Stimulated activated CD4-positive, alpha-beta T cell treated with anti-CD3 and anti-CD28 coated beads, Interleukin-1b, Interleukin-23, amount 100 ng/mL, for 48 hours (primary cell): ENCODE measurements at regions not wholly inside any gene's neighbourhood (a gene's known extent, or its start where the extent isn't known, plus 50 kb on each side); places are given as distances from the start of the nearest gene placed in this dataset.
A peak's percentile ranks its signal among the peaks of the same experiment; 100 is the strongest.
"Not testable (repeated sequence)": the region's sequence is repeated elsewhere in the genome, so short reads cannot be mapped to it uniquely, and the experiment has no call there.

ENCODE experiments used
- DNase-seq: peaks from one replicate; pipeline ENCODE4 v3.0.0-alpha.2; 2020

DNA sequence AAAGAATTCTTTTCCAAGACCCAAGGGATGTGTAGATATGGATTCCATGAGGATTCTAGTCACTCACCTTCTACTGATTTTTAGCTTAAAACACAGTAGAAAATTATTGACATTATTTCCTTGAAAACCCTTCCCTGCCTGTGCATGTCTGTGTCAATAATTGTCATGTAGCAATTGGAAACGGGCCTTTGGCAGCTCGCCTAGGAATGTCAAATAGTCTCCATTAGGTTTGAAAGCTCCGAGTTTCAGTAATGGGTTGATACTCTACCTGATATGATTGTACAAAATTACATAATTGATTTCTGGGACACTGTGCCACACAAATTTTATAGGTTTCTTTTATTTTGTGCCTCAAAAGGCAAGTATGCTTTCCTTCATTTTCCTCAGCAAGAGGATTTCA lies 515.2 kb upstream of the ARID1B start:
- no peak for DNase-seq

DNA sequence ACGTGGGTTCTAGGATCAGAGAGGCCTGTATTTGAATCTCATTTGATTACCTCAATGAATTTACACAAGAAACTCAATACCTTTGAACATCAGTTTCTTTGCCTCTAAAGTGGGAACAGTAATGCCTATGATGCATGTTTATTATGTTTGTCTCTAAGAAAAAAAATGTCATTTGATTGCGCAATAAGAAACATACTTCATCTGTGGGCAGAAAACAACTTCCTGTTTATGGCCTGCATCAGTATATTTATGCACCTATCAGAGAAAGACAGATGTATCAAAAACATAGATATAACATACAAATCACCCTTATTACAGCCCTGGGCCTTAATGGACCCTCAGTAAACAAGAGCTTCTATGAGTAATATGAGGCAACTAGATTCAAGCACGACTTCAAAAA lies 516.4 kb upstream of the ARID1B start:
- no peak for DNase-seq

- DNase-seq: no peak
Observed at GRCh38 chr6:156258981-156259380, 518.2 kb upstream of the ARID1B start.

DNA sequence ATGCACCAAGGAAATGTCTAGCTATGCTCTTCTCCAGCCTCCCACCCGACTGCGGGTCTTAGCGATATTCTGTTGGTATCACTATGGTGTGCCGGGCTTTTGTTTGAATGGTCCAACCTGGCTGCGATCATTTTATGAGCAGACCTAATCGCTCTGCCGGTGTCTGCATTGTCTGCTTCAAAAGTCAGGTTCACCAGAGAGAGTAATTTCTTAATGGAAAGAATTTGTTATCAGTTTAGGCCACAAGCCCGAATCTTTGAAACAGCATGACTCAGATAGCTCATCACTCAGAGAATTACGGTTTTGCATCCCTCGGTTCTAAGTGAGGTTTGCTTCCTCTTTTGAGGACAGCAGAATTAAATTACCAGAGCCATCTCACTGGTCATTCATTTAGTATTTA lies 521.0 kb upstream of the ARID1B start:
- no peak for DNase-seq

- no peak for DNase-seq
Observed at GRCh38 chr6:156254240-156254639, 522.9 kb upstream of the ARID1B start.

- DNase-seq: peak; percentile 53
Observed at GRCh38 chr6:156250593-156250992, 526.6 kb upstream of the ARID1B start.

DNA sequence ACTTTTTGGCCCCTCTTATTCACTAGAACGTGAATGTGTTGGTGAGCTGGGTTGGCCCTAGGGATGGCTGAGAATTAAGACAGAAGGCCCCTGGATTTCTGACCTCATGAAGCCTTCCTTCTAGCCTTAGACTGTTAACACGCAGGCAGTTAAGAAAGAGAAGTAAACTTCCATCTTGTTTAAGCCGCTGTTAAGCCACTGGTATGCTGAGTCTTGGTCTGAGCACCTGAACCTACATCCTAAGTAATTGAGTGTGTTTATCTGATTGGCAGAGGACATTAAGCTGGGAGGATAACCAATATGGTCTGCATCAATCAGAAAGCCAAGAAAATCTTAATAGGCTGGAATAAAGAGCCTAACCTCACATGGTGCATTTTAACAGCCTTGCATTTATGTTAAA lies 535.0 kb upstream of the ARID1B start:
- DNase-seq: no peak

DNA sequence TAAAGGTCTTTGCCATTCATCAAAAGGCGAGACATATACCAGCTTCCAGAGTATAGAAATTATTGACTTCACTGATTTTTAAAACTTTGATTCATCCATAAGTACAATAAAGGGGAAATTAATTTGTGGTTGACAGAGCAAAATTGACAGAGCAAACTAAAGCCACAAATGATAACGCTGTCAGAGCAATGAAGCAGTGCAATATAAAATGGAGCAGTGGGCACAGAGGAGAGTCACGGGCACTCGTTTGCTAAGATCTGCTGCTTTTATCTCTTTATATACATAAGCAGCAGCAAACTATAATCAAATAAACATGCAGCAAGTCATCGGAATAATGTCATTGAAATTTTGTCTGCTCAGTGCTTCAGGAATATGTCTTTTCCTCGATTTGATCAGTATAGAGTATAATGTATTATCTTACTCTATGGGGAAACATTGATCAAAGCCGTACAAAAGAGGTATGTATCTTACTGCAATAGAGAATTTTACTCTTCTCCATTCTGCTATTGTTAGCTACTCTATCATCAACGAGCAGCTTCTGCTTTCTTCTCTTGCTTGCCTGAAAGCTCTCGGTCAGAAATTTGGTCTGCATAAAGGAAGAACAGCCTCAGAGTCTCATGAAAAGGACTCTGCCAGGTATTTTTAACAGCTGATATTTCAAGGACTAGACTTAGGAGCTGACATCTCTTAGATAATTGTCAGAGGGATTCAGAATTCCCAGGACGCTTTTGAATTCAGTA lies 546.0 kb upstream of the ARID1B start:
- DNase-seq: no peak

DNA sequence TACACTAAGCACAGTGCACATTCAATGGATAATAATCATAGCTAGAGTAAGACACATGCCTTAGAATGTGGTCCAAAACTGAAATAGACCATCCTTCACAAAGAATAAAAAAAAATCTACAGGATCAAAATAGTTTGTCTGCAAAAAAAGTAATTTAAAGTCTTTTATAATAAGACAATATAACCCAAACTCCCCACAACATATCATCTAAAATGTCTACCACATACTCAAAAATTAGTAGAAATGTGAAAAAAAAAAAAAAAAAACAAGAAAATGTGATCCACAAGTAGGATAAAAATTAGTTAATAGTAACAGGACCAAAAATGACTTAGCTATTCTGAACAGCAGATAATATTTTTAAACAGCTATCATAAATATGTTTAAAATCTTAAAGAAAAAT lies 557.2 kb upstream of the ARID1B start:
- no peak for DNase-seq

DNA sequence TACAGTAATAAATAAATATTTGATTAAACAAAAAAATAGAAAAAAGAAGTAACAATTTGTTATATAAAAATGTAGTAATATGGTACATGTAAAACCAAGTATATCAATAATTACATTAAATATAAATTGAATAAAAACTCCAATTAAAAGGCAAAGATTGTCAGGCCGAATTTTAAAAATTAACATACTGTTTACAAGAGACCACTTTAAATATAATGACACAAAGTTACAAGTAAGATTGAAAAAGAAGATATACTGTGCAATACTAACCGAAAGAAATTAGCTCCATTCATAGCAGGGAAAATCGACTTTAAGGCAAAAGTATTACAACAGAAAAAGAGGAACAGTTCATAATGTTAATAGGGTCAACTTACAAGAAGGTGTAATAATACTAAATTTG lies 571.5 kb upstream of the ARID1B start:
- no peak for DNase-seq

- no peak for DNase-seq
Observed at GRCh38 chr6:156199182-156199581, 578.0 kb upstream of the ARID1B start.

GRCh38 chr6:156197513-156197912 lies 579.7 kb upstream of the ARID1B start:
- DNase-seq: no peak

DNA sequence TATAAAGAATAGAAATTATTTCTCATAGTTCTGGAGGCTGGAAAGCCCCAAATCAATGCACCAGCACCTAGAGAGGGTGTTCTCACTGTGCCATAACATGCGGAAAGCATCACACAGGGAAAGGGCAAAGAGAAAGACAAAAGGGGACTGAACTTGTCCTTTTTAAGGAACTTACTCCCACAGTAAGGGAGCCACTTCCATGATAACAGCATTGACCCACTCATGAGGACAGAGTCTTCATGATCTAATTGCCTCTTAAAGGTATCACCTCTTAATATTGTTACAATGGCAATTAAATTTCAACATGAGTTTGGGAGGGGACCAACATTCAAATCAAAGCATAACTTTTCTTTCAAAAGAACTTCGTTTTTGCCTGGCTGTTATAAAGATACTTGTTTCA lies 582.2 kb upstream of the ARID1B start:
- DNase-seq: no peak

DNA sequence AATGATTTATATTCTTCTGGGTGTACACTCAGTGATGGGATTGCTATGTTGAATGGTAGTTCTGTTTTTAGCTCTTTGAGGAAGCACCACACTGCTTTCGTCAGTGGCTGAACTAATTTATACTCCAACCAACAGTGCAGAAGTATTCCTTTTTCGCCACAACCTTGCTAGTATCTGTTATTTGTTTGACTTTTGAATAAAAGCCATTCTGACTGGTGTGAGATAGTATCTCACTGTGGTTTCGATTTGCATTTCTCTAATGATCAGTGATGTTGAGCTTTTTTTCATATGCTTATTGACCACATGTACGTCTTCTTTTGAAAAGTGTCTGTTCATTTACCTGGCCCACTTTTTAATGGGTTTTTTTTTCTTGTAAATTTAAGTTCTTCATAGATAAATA lies 583.8 kb upstream of the ARID1B start:
- no peak for DNase-seq

DNA sequence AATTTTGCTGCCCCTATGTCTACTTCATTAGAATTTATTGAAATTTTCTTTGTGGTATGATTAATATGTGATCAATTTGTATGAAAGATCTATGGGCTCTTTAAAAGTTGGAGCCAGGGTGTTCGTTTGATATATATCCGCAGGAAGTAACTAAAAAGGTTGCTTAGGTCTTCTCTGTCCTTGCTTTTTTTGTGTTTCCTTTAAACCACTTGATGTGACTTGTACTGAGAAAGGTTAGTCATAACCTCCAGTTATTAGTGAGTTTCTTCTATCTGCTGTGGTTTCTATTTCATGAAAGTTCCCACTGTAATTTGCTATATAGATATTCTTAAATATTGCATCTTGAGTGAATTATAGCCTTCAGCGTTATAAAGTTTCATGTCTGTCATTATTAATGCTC lies 585.3 kb upstream of the ARID1B start:
- no peak for DNase-seq

GRCh38 chr6:156191390-156191789 lies 585.8 kb upstream of the ARID1B start:
- not testable (repeated sequence) for DNase-seq

- DNase-seq: no peak
Observed at GRCh38 chr6:156190270-156190669, 586.9 kb upstream of the ARID1B start.

GRCh38 chr6:156189714-156190113 lies 587.5 kb upstream of the ARID1B start:
- DNase-seq: no peak

- DNase-seq: no peak
Observed at GRCh38 chr6:156189195-156189594, 588.0 kb upstream of the ARID1B start.

GRCh38 chr6:156185113-156185512 lies 592.1 kb upstream of the ARID1B start:
- no peak for DNase-seq

DNA sequence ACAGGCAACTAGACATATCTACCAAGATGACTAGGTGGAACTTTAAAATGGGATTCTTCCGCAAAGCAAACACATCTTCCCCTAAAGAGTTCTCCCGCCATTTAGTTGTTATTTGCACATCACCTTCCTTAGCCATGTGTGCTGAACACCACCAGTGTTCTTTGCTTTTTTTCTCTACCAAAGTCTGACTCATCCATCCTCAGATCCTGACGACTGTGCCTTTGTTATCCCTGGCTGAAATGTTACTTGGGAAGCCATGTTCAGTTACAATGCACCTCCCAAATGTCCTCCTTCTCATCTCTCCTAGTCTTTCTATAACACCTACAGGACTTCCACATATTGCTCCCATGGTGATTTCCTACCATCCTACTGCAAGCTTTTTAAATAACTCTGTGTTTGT lies 593.5 kb upstream of the ARID1B start:
- DNase-seq: no peak

- DNase-seq: no peak
Observed at GRCh38 chr6:156182356-156182755, 594.8 kb upstream of the ARID1B start.

DNA sequence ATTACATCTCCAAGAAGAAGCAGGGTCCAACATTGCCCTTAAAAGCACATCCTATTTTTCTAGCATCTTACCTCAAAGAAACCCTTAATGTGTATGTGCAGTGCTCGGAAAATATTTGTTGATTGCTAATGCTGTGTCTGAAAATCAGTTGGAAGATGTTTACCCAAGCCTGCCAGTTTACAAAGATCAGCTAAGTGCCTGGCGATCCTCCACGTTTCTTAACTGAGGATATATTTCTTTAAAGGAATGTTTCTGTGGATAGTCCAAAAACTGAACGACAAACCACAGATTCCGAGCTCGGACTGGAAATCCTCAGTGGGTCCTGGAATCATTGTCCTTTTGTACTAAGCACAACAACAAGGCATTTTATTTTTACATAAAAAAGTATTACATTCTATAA lies 595.7 kb upstream of the ARID1B start:
- no peak for DNase-seq

DNA sequence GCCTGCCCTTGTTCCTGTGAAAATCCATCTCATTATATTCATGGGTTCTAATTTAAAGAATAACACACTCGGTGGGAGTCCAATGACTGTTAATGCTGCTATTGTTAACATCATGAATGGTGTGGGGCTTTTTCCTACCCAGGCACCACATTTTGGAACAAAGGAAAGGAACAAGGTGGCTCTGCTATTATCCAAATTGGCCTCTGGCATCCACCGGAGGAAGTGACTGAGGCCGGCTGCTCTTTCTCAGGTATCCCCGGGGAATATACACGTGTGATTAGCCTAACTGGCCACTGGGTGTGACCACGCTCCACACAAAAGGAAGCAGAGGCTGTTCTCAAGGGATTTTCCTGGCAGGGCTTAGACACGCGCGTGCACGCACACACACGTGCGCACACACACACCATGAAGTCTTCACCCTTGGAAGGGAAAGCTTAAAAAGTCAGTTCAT lies 601.2 kb upstream of the ARID1B start:
- DNase-seq: no peak

DNA sequence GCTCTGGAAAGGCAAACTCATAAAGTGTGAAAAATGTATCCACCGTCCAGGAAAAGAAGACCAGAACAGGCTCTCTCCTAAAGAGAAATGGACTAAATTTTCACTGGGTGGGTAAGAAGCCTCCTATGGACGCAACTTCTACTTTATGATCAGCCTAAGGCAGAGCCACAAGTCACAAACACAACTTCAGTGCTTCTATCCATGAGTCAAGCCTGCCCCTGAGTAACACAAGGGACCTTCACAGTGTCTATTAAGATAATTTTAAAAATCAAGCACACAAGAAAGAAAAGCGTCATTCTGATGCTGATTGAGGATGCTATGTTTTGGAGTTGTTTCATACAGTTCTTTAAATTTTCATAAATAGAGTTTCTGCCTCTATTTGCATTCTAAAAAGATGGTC lies 601.7 kb upstream of the ARID1B start:
- DNase-seq: no peak
